ENCODE measurements at regions not wholly inside any gene's neighbourhood (a gene's known extent, or its start where the extent isn't known, plus 50 kb on each side); places are given as distances from the start of the nearest gene placed in this dataset.

DNA sequence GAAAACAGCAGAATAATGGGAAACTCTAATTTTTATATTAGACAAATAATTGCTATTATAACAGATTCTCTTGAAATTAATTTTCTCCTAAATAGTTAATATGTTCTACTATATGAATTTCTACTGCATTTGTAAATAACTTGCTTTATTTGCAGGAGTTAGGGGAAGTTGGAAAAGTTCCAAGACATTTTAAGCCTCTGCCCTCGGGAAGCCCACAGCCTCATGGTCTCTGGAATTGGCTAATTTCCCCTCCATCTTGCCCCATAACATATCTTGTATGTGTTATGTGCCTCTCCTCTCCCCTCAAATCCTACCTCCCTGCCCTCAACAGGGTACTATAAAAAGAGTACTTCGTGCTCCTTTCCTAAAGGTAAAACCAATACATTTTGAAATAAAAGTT, 271.4 kb upstream of the NR5A2 start:
- Histone ChIP-seq H3K9ac (ENCODE audit: low read length) (no peak overlapping the region), H3K27ac (ENCODE audit: low read depth, low read length, poor library complexity, severe bottlenecking) (no peak overlapping the region), H3K4me1 (ENCODE audit: insufficient read depth, low read length, severe bottlenecking) (no peaks in the 10 kb centered on the region), H3K4me2 (ENCODE audit: low read length) (no peak overlapping the region), H3K4me3 (ENCODE audit: low read depth, low read length, poor library complexity, severe bottlenecking) (no peak overlapping the region), H3K36me3 (ENCODE audit: insufficient read depth, low read length) (no peaks in the 10 kb centered on the region), H4K20me1 (ENCODE audit: insufficient read depth, low read length) (no peaks in the 10 kb centered on the region), H3F3A (ENCODE audit: insufficient read depth, low read length) (no peaks in the 10 kb centered on the region), H2AFZ (ENCODE audit: low read length) (no peak overlapping the region), H3K9me2 (ENCODE audit: low read depth, low read length) (no peaks in the 10 kb centered on the region), H3K27me3 (ENCODE audit: insufficient read depth, low read length) (no peaks in the 10 kb centered on the region), H3K79me2 (ENCODE audit: insufficient read depth, low read length) (no peaks in the 10 kb centered on the region), H3K9me3 (ENCODE audit: low read length) (no peaks in the 10 kb centered on the region)
- TF ChIP-seq EZH2 (IDR thresholded peaks at IDR 0.05; ENCODE audit: borderline replicate concordance, low read length), result no peak
- no peak for TF ChIP-seq CTCF (IDR thresholded peaks at IDR 0.05; ENCODE audit: low read length)

DNA sequence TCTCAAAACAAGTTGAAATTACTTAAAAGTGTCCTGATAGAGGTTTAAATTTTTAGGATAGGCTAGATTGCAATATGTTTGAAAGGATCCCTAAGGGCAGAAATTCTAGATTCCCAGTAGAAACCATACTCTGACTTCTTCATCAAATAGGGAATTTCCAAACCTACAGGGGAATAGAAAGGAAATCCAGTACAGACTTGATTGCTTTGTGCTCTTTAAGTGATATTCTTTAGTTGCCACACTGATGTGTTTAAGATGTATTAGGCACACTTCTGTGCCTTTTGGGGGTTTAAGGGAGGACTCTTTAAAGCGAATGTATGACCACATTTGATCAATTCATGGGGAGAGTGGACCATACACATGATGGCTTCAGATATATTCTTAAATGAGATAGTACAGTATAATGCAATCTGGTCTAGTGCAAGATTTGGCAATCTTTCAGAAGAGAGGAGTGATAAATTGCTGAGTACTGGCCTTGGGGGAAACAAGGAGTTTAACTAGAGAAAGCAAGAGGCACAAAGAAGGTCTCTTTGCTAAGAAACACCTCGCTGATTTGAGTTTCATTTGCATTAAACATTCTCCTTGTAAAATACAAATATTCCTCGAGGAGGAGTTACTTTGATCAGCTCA, 268.8 kb upstream of the NR5A2 start:
- no peaks in the 10 kb centered on the region for H3K36me3 ChIP-seq (ENCODE audit: insufficient read depth, low read length)
- no peaks in the 10 kb centered on the region for H4K20me1 ChIP-seq (ENCODE audit: insufficient read depth, low read length)
- no peaks in the 10 kb centered on the region for H3F3A ChIP-seq (ENCODE audit: insufficient read depth, low read length)
- no peak for TF ChIP-seq CTCF (IDR thresholded peaks at IDR 0.05; ENCODE audit: low read length)
- no peak for TF ChIP-seq EZH2 (IDR thresholded peaks at IDR 0.05; ENCODE audit: borderline replicate concordance, low read length)
- no peak overlapping the region for H3K27ac ChIP-seq (ENCODE audit: low read depth, low read length, poor library complexity, severe bottlenecking)
- no peaks in the 10 kb centered on the region for H3K9me2 ChIP-seq (ENCODE audit: low read depth, low read length)
- no peaks in the 10 kb centered on the region for H3K27me3 ChIP-seq (ENCODE audit: insufficient read depth, low read length)
- no peaks in the 10 kb centered on the region for H3K9me3 ChIP-seq (ENCODE audit: low read length)
- no peak overlapping the region for H2AFZ ChIP-seq (ENCODE audit: low read length)
- H3K79me2 ChIP-seq (ENCODE audit: insufficient read depth, low read length), result no peaks in the 10 kb centered on the region
- no peak overlapping the region for H3K4me3 ChIP-seq (ENCODE audit: low read depth, low read length, poor library complexity, severe bottlenecking)
- H3K4me1 ChIP-seq (ENCODE audit: insufficient read depth, low read length, severe bottlenecking), result no peaks in the 10 kb centered on the region
- no peak overlapping the region for H3K4me2 ChIP-seq (ENCODE audit: low read length)
- H3K9ac ChIP-seq (ENCODE audit: low read length), result no peak overlapping the region

- H3K9ac ChIP-seq (ENCODE audit: low read length), result no peak overlapping the region
- no peak overlapping the region for H2AFZ ChIP-seq (ENCODE audit: low read length)
- no peaks in the 10 kb centered on the region for H4K20me1 ChIP-seq (ENCODE audit: insufficient read depth, low read length)
- no peaks in the 10 kb centered on the region for H3F3A ChIP-seq (ENCODE audit: insufficient read depth, low read length)
- H3K27ac ChIP-seq (ENCODE audit: low read depth, low read length, poor library complexity, severe bottlenecking), result no peak overlapping the region
- no peaks in the 10 kb centered on the region for H3K9me3 ChIP-seq (ENCODE audit: low read length)
- H3K4me3 ChIP-seq (ENCODE audit: low read depth, low read length, poor library complexity, severe bottlenecking), result no peak overlapping the region
- TF ChIP-seq EZH2 (IDR thresholded peaks at IDR 0.05; ENCODE audit: borderline replicate concordance, low read length) (no peak), CTCF (IDR thresholded peaks at IDR 0.05; ENCODE audit: low read length) (no peak)
- H3K36me3 ChIP-seq (ENCODE audit: insufficient read depth, low read length), result no peaks in the 10 kb centered on the region
- no peaks in the 10 kb centered on the region for H3K4me1 ChIP-seq (ENCODE audit: insufficient read depth, low read length, severe bottlenecking)
- H3K9me2 ChIP-seq (ENCODE audit: low read depth, low read length), result no peaks in the 10 kb centered on the region
- no peaks in the 10 kb centered on the region for H3K79me2 ChIP-seq (ENCODE audit: insufficient read depth, low read length)
- no peaks in the 10 kb centered on the region for H3K27me3 ChIP-seq (ENCODE audit: insufficient read depth, low read length)
- H3K4me2 ChIP-seq (ENCODE audit: low read length), result no peak overlapping the region
Observed at GRCh38 chr1:199759268-199759730, 268.2 kb upstream of the NR5A2 start.

Data from OCI-LY1 (cell line).